AG10803 (cell line): ENCODE measurements at regions not wholly inside any gene's neighbourhood (a gene's known extent, or its start where the extent isn't known, plus 50 kb on each side); places are given as distances from the start of the nearest gene placed in this dataset.

Source experiments
- DNase-seq: peaks from one replicate; pipeline ENCODE4 v3.0.0; 2010; ENCODE audit warnings: low read depth
- H3K4me3 ChIP-seq: 2 replicates; pipeline ENCODE4 v1.5.1; 2011; ENCODE audit warnings: mild to moderate bottlenecking, low read length, control low read depth
- CTCF ChIP-seq: conservative IDR thresholded peaks from 2 replicates; pipeline ENCODE4 v1.5.1; 2011; ENCODE audit warnings: mild to moderate bottlenecking, low read length, control low read depth, inconsistent platforms

- H3K4me3 ChIP-seq = no peak overlapping the region
- DNase-seq = no peak
- no peak for TF ChIP-seq CTCF
These were observed 52.4 kb upstream of the PARP11 start for GRCh38 chr12:3925621-3926020.

GRCh38 chr12:3924761-3925160, 51.6 kb upstream of the PARP11 start:
- no peak overlapping the region for H3K4me3 ChIP-seq
- no peak for TF ChIP-seq CTCF
- no peak for DNase-seq

GRCh38 chr12:3923021-3923420, 49.8 kb upstream of the PARP11 start:
- no peak for DNase-seq
- no peak overlapping the region for H3K4me3 ChIP-seq
- no peak for TF ChIP-seq CTCF
